ENCODE measurements at regions not wholly inside any gene's neighbourhood (a gene's known extent, or its start where the extent isn't known, plus 50 kb on each side); places are given as distances from the start of the nearest gene placed in this dataset.

- Mint-ChIP-seq H3K9me3 (no peaks in the 10 kb centered on the region), H3K27me3 (ENCODE audit: insufficient read depth) (peaks cover 1% of the 10 kb centered on the region), H3K4me3 (no peak overlapping the region), H3K36me3 (ENCODE audit: low read depth) (no peaks in the 10 kb centered on the region), H3K27ac (no peak overlapping the region), H3K4me1 (ENCODE audit: low read depth) (no peaks in the 10 kb centered on the region)
- TF ChIP-seq CTCF (IDR thresholded peaks at IDR 0.05), result no peak
- DNase-seq, result no peak
Observed at GRCh38 chr2:88942798-88943197, 251.3 kb downstream of the RPIA start.

DNA sequence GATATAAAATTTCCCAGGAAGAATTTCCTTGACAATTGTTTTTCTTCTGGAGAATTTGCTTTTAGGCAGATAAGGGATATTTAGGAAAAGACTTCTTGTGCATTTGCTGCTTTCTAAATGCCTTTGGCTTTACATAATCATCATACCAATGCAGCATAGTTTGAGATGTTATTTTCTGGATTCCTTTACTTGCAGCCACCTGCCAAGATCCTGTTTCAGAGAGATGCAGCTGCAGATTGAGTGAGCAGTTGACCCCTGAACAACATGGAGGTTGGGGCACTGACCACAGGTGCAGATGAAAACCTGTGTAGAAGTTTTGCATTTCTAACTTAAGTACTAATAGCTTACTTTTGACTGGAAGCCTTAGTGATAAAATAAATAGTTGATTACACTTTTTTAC is 257.9 kb downstream of the RPIA start:
- no peak overlapping the region for H3K27ac Mint-ChIP-seq
- no peak for DNase-seq
- H3K4me3 Mint-ChIP-seq, result no peak overlapping the region
- peaks cover 7% of the 10 kb centered on the region for H3K27me3 Mint-ChIP-seq (ENCODE audit: insufficient read depth)
- no peaks in the 10 kb centered on the region; the same call in 1 of the 2 replicates for H3K9me3 Mint-ChIP-seq
- H3K4me1 Mint-ChIP-seq (ENCODE audit: low read depth), result no peaks in the 10 kb centered on the region
- no peaks in the 10 kb centered on the region for H3K36me3 Mint-ChIP-seq (ENCODE audit: low read depth)
- no peak for TF ChIP-seq CTCF (IDR thresholded peaks at IDR 0.05)

- Mint-ChIP-seq H3K27ac (no peak overlapping the region), H3K4me1 (ENCODE audit: low read depth) (no peaks in the 10 kb centered on the region), H3K9me3 (no peaks in the 10 kb centered on the region; the same call in 1 of the 2 replicates), H3K36me3 (ENCODE audit: low read depth) (no peaks in the 10 kb centered on the region), H3K27me3 (ENCODE audit: insufficient read depth) (peaks cover 7% of the 10 kb centered on the region), H3K4me3 (no peak overlapping the region)
- DNase-seq, result no peak
- peak; percentile 69 for TF ChIP-seq CTCF (IDR thresholded peaks at IDR 0.05)
Observed at GRCh38 chr2:88950010-88950409, 258.5 kb downstream of the RPIA start.

GRCh38 chr2:88955607-88956006 is 264.1 kb downstream of the RPIA start:
- no peaks in the 10 kb centered on the region for H3K4me1 Mint-ChIP-seq (ENCODE audit: low read depth)

GRCh38 chr2:88959480-88960204 is 268.2 kb downstream of the RPIA start:
- Mint-ChIP-seq H3K27me3 (ENCODE audit: insufficient read depth) (peaks cover 2% of the 10 kb centered on the region; the same call in 1 of the 2 replicates), H3K9me3 (no peaks in the 10 kb centered on the region), H3K36me3 (ENCODE audit: low read depth) (no peaks in the 10 kb centered on the region), H3K27ac (no peak overlapping the region), H3K4me1 (ENCODE audit: low read depth) (no peaks in the 10 kb centered on the region), H3K4me3 (no peak overlapping the region)
- peak; percentile 46; the same call in 1 of the 2 replicates for TF ChIP-seq CTCF (IDR thresholded peaks at IDR 0.05)
- peak; percentile 56 for DNase-seq

More at GRCh38 chr2:88955607-88956006, 264.1 kb downstream of the RPIA start:
- DNase-seq, result no peak
- H3K27ac Mint-ChIP-seq, result no peak overlapping the region
- H3K4me3 Mint-ChIP-seq, result no peak overlapping the region
- no peaks in the 10 kb centered on the region for H3K36me3 Mint-ChIP-seq (ENCODE audit: low read depth)
- TF ChIP-seq CTCF (IDR thresholded peaks at IDR 0.05), result no peak
- no peaks in the 10 kb centered on the region; the same call in 1 of the 2 replicates for H3K9me3 Mint-ChIP-seq
- H3K27me3 Mint-ChIP-seq (ENCODE audit: insufficient read depth), result peaks cover 4% of the 10 kb centered on the region

Measured in HFFc6 (cell line).